OCI-LY1 (cell line): ENCODE measurements at regions not wholly inside any gene's neighbourhood (a gene's known extent, or its start where the extent isn't known, plus 50 kb on each side); places are given as distances from the start of the nearest gene placed in this dataset.

ENCODE experiments used
- CTCF ChIP-seq: fragments of 200-600 bp; sonication (generic), shearing (Covaris generic); IDR thresholded peaks from 2 replicates; pipeline ENCODE4 v1.5.1; 2017; ENCODE audit warnings: mild to moderate bottlenecking, antibody characterized with exemption, low read length, moderate library complexity, mixed read lengths
- EZH2 ChIP-seq: fragments of 200-600 bp; sonication (generic), shearing (Covaris generic); IDR thresholded peaks from 2 replicates; pipeline ENCODE4 v1.8.0; 2017; ENCODE audit warnings: borderline replicate concordance, mixed run types, mild to moderate bottlenecking, antibody characterized with exemption, low read length, moderate library complexity, mixed read lengths

DNA sequence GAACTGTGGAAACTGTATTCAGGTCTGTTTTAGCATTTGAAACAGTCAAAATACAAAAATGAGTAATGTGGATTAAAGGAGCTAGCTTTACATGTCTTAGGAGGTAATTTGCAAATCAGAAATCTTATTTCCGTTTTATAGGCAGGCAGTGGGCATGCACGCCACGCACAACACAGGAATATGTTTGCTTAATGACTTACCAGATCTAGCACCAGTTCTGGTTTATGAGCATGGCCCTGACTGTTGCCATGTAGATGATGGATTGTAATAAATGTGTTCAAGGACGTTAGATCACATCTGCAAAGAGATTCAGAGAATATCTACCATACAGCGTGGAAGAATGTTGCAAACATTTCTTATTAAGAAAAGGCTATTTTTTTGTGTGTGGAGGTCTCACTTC, 344.5 kb upstream of the NR3C2 start:
- TF ChIP-seq CTCF (no peak), EZH2 (no peak)
